CD4-positive, alpha-beta T cell treated with Interleukin-17A for 4 hours (primary cell): ENCODE measurements at regions not wholly inside any gene's neighbourhood (a gene's known extent, or its start where the extent isn't known, plus 50 kb on each side); places are given as distances from the start of the nearest gene placed in this dataset.

Experiments
- DNase-seq: peaks from one replicate; pipeline ENCODE4 v3.0.0-alpha.2; 2020; ENCODE audit warnings: mixed read lengths

DNA sequence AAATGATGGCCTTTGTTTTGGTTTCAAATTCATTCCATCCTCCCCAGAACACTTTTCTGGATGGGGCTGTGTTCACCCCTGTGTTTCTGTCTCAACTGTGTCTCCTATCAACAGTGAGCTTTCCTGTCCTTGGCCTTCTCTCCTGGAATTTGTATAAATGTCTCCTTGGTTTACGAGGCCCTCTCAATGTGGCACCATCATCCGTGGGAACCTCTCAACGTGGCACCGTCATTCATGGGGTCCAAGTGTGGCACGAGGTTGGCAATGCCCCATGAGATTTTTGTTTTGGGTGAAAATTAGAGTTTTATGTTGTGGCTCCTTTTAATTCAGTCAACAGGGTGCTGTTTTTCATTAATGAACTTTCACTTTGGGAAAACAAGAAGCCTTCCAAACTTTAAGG, 280.7 kb upstream of the SALL3 start:
- no peak for DNase-seq

GRCh38 chr18:78699499-78699898, 280.1 kb upstream of the SALL3 start:
- DNase-seq, result no peak

- no peak for DNase-seq
Measured at GRCh38 chr18:78701771-78702396, 277.7 kb upstream of the SALL3 start.

GRCh38 chr18:78703291-78703690, 276.3 kb upstream of the SALL3 start:
- no peak for DNase-seq

DNA sequence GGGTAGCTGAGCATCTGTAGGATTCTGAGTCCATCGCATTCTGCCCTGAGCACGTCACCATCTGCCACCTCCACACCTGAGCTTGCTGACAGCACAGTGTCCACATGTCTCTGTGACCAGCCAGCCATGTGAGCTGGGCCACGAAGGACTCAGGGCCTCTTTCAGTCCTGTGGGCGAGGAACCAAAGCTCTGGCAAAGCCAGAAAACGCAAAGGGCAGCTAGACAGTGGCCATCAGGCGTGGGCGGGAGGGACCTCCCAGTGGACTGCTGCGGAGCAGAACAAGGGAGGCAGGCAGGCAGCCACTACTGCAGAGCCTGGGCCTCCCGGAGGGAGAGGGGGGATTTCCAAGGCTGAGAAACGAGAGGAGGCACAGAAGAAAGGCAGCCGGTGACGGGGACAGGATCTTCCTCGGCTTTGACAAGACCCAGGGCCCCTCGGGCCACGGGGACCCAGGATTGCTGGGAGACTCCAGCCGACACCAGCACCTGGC, 274.6 kb upstream of the SALL3 start:
- DNase-seq, result no peak

- no peak for DNase-seq
Measured at GRCh38 chr18:78709261-78709809, 270.3 kb upstream of the SALL3 start.

- DNase-seq, result no peak
Measured at GRCh38 chr18:78711316-78711715, 268.3 kb upstream of the SALL3 start.

GRCh38 chr18:78711971-78712370, 267.6 kb upstream of the SALL3 start:
- DNase-seq, result no peak

GRCh38 chr18:78713069-78713468, 266.5 kb upstream of the SALL3 start:
- DNase-seq, result no peak

GRCh38 chr18:78713726-78714125, 265.9 kb upstream of the SALL3 start:
- no peak for DNase-seq

DNA sequence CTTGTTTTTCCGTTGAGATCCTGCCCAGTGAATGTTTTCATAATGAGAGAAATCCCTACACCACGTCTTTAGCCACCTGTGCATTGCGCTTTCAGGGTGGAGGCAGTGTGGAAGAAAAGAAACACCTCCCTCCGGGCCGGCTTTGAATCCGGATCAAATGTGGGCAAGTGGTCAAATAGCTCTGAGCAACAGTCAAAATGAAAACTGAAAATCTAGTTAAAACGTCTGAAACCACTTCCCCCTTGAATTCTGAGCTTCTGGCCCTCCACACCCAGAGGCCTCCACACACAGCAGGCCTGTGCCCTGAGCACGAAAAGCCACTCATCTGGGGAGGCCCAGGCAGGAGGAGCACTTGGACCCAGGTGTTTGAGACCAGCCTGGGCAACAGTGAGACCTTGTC, 263.6 kb upstream of the SALL3 start:
- no peak for DNase-seq

DNA sequence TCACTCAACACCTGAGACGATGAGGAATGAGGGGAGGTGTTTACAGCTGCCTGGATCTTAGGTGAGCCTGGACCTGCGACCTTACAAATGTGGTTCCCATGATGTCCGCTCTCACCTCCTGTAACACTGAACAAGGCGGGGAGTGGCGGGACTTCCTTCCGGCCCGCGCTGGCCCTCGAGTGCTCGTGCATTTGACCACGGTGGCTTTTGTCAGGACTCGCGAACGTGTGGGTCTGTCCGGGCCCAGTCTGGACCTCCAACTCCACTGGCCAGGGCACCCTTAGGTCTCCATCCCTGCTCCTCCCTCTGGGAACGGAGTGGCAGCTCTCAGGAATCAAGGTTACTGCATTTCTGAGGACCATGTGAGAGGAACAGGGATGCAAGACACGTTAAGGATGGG, 263.0 kb upstream of the SALL3 start:
- no peak for DNase-seq

DNA sequence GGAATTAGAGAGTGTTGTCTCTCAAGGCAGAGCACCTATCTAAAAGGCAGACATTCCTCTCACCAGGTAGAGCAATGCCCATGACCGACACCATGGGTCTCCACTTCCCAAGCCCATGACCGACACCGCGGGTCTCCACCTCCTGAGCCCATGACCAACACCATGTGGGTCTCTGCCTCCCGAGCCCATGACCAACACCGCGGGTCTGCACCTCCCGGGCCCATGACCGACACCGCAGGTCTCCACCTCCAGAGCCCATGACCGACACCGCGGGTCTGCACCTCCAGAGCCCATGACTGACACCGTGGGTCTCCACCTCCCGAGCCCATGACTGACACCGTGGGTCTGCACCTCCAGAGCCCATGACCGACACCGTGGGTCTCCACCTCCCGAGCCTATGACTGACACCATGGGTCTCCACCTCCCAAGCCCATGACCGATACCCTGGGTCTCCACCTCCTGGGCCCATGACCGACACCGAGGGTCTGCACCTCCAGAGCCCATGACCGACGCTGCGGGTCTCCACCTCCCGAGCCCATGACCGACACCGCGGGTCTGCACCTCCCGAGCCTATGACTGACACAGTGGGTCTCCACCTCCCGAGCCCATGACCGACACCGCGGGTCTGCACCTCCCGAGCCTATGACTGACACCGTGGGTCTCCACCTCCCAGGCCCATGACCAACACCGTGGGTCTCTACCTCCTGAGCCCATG, 262.4 kb upstream of the SALL3 start:
- DNase-seq, result no peak

DNA sequence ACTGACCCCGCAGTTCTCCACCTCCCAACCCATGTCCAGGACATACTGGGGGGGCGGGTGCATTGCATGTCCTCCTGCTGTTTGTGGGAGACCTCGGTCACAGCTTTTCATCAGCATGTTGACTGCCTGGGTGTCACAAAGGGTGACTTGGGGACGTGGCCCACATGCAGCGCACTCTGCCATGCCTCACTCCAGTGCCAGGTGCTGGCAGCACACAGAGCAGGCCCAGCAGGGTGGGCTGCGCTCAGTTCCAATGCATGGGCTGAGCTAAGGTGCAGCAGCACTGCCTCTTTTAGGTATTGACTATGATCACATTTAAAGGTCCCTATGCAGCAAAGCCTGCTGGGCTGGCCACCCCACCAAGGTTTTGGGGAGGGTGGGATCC, 261.9 kb upstream of the SALL3 start:
- no peak for DNase-seq

GRCh38 chr18:78719821-78720220, 259.8 kb upstream of the SALL3 start:
- DNase-seq, result no peak

DNA sequence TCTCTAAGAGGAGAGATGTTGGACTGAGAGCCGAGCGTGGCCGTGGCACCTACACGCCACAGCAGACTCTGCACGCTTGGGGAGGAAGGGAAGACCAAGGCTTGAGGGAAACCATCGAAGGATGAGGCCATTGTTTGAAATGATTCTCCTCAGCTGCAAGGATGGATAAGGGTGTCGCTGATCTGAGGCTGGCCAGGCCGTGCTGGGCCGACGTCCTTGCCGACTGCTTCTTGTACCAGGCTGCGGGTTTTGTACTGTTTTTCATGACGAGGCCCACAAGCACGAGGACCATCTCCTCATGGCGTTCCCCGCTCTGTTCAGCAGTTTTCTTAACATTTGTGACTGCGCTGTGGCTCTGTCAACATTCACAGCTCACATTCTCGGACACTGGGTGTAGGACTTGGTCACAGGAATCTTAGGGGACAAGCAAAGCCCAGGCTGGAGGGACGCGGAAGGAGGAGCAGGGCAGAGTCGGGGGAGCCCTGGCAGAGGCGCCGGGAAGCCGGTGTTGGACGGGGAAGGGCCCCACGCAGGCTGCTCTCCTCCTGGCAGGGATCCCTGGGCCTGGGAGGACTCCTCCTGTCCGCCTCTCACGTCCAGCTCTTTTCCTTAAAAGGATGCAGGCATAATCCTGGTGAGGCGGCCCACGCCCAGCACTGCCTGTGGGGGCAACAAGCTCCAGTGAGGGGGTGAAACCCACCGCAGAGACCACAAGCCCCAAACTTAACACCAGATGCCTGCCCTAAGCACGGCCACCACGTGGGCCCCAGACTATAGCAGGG, 259.0 kb upstream of the SALL3 start:
- no peak for DNase-seq

DNA sequence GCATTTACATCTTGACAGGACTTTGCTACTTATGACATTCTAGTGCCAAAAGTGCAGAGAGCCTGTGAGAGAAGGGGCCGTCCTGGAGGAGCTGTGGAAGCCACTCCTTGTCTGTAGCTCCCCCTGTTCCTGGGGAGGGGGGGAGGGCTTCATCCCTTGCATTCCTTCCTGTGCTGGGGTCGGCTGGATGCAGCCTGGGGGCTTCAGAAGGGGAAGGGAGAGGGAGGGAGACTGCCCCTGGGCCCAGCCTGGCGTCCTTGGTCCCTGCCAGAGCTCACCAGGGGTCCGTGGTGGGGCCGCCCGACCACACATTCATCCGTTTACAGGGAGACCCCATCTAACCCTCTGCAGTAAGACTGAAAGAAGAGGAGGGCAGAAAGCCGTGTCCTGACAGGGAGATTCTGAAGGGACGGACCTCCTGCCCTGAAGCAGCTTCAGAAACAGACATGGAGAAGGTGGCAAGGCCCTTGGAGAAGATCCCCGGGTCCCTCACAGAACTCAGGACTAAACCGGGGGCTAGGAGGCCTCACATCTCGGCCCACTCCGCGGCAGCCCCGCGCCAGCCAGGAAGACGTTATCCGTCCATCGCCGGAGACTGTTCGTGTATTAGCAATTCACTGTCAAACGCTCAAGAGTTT, 258.3 kb upstream of the SALL3 start:
- DNase-seq, result no peak

DNA sequence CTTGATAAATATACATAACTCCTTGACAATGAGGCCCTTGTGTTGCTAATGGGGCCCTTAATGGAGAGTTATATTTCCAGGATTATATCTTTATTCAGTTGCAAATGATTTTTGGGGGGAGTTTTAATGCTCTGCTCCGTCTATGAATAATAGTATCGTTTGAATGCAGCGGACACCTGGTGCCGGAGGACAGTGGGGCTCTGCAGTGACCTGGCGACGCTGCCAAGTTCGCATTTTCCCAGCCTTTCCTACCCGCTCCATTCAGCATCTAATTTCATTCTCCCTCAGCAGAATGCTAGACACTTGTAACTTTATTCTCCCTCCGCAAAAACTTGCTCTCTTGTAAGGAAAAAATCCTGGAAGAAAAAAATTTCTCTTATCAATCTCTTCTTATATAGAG, 257.6 kb upstream of the SALL3 start:
- no peak for DNase-seq

DNA sequence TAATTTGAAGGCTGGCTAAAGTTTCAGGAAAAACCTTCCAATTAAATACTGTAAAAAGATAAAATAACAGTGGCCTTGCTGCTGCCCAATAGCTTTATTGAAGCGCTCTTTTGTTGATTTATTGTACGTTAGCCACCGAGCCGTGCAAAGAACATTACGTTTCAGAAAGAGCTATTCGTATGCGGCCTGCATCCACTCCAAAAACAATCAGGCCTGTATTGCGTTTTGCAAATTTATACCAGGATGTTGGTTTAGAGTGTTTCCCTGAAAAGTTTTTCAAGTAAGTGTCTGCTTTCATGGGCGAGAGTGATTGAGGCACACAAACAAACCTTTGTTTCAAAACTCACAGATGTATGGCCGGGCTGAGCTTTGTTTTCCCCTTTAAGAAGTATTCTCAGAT, 257.2 kb upstream of the SALL3 start:
- no peak for DNase-seq

GRCh38 chr18:78722929-78723710, 256.5 kb upstream of the SALL3 start:
- DNase-seq, result no peak

- no peak for DNase-seq
Measured at GRCh38 chr18:78724214-78724914, 255.3 kb upstream of the SALL3 start.

DNA sequence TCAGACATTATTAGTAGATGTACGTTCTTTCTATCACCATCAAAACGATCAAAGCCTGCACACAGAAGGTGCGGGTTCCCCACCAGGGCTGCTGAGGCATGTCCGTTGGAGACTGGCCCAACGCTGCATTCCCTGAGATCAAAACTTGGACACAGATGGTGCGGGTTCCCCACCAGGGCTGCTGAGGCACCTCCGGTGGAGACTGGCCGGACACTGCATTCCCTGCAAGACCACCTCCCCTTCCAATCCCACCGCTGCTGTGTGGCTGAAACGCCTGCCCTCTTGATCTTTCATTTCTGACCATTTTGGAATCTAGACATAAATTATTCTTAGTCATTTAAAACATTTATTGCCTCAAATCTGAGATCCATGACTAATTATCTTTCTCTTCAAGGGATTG, 254.2 kb upstream of the SALL3 start:
- no peak for DNase-seq
